Activated CD8-positive, alpha-beta memory T cell treated with anti-CD3 and anti-CD28 coated beads for 4 hours (primary cell): ENCODE measurements at regions not wholly inside any gene's neighbourhood (a gene's known extent, or its start where the extent isn't known, plus 50 kb on each side); places are given as distances from the start of the nearest gene placed in this dataset.

Source experiments
- DNase-seq, 2 donors: peaks; one replicate each; pipeline ENCODE4 v3.0.0-alpha.2; 2020; ENCODE audit warnings: low read depth in 2 of 2

DNA sequence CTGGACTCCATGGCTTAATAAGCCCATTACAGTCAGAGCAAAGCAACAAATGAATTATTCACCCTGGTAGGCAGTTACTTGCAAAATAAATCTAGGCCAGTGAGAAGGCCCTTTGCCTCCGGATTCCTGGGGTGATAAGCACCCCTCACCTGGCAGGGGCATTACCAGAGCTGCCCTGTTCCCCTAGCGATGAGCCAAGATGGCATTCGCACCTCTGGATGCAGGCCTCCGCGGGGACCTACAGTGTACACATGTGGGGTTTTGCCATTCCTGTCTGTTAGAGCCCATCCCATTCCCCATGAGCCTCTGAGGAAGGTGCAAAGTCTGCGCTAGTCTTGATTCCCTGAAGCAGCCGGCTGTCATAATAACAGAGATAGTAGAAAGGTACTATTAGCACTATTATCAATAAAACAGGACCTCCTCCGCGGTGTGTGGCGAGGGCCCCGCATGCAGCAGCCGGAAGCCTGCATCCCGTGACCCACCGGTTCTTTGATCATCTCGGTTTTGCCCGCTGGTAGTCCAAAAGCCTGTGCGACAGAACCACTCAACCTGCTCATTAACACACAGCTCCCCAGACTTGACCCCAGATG is 344.3 kb downstream of the BRD1 start:
- no peak for DNase-seq

DNA sequence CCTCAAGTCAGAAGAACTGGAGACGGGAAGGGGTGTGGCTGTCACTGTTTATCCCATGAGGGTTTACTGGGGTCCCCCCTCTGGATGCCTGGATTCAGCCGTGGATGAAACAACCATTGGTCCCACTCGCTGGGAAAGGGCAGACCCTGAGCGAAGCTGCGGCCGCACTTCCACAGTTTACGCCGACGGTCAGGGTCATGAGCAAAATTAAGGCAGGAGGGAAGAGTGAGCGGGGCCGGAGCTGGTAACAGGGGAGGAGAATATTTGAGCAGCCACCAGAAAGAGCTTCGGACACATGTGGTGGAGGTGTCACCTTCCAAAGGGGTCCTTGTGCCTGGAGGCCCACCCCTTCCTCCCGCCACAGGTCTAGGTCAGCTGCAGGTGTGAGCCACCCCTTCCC is 344.9 kb downstream of the BRD1 start:
- no peak for DNase-seq

- no peak for DNase-seq
Observed at GRCh38 chr22:49481659-49482399, 345.8 kb downstream of the BRD1 start.

- no peak for DNase-seq
Observed at GRCh38 chr22:49480896-49481658, 346.6 kb downstream of the BRD1 start.

DNA sequence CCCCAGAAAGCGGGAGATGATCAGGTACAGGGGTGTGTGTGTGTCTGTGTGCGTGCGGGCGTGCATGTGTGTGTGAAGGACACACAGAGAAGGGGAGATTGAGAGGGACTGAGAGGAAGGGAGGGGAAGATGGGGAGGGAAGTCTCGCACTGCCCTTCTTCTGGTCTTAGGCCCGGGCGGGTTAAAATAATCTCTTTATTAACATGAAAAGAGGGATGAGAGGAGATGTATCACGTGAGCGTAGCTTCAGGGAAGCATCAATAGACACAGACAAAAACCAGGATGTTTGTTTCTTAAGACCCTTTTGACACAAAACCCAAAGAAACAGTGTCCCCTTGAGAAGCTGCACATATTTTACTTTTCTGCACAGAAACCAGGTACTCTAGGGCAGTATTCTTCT is 347.3 kb downstream of the BRD1 start:
- no peak for DNase-seq

DNA sequence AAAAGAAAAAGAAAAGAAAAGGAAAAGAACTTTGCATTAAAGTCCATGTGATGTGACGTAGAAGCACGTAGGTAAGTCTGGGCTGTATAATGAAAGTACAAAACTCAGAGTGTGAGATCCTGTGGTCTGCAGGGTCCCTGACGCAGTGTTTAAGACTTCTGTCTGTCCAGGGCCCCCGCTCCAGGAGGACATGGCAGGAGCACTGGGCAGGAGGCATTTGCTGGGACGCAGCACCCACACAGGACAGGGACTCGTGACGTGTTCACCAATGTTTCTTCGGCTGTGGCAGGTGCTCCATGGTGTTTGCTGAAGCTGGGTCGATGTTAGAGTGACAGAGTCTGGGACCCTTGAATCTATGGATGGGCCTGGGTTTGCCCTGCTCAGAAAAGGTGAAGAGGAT is 348.1 kb downstream of the BRD1 start:
- DNase-seq = no peak

DNA sequence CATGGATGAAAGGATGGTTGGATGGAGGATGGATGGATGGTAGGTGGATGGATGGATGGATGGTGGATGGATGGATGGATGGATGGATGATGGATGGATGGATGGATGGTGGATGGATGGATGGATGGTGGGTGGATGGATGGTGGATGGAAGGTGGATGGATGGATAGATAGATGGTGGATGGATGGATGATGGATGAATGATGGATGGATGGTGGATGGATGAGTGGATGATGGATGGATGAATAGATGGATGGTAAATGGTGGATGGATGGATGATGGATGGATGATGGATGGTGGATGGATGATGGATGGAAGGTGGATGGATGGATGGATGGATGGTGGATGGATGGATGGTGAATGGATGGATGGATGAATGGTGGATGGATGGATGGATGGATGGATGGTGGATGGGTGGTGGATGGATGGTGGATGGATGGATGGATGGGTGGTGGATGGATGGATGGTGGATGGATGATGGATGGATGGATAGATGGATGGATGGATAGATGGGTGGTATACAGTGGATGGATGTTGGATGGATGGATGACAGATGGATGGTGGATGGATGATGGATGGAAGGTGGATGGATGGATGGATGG is 350.8 kb downstream of the BRD1 start:
- DNase-seq = no peak

GRCh38 chr22:49476176-49476575 is 351.5 kb downstream of the BRD1 start:
- no peak for DNase-seq

- no peak for DNase-seq
Observed at GRCh38 chr22:49475253-49475652, 352.4 kb downstream of the BRD1 start.

DNA sequence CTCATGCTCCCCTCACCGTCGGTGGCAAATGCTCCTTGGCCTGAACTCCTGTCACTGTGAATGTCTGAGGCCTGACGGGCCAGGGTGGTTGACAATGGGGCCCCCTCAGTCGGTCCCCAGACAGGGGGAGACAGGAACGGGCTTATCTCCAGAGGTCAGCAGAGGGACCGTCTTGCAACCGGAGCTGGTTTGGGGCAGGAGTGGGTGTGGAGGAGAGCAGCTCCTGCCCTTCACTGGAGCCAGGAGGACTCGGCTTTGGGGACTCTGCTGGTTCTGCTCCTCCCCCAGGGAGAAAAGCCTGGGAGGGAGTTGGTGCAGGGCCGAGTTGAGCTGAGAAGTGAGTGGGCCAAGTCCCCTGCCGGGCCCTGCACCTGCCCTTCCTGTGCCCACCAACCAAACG is 354.4 kb downstream of the BRD1 start:
- DNase-seq = no peak

GRCh38 chr22:49470741-49471503 is 356.8 kb downstream of the BRD1 start:
- no peak for DNase-seq

GRCh38 chr22:49469896-49470740 is 357.6 kb downstream of the BRD1 start:
- no peak for DNase-seq

DNA sequence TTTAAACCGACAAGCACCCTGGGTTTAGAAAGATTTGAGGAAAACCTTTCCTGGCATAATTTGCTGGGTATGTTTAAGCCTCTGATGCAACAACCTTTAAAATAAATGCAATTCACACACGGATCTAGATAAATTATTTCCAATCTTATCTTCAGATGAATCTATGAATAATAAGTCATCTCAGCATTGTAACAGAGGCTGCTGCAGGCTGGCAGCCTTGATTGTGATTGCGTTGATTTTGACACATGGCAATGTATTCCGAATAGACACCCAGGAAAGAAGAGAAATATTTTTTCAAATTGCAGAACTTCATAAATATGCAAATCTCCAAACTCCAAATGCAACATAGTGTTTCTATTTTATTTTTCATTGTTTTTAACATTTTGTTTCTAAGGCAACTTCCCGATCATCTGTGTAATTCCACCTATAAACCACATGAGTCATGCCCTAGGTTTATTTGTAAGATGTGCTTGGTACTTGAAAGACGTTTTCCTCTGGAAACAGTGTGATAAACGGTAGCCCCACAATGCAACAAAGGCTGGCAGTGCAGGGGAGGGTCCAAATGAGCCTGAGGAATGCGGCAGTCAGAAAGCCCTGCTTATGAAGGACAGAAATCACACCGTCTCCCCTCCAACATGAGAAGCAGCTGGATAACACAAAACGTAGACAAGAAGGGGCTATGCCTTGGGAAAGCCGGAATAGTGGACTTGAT is 359.0 kb downstream of the BRD1 start:
- no peak for DNase-seq

DNA sequence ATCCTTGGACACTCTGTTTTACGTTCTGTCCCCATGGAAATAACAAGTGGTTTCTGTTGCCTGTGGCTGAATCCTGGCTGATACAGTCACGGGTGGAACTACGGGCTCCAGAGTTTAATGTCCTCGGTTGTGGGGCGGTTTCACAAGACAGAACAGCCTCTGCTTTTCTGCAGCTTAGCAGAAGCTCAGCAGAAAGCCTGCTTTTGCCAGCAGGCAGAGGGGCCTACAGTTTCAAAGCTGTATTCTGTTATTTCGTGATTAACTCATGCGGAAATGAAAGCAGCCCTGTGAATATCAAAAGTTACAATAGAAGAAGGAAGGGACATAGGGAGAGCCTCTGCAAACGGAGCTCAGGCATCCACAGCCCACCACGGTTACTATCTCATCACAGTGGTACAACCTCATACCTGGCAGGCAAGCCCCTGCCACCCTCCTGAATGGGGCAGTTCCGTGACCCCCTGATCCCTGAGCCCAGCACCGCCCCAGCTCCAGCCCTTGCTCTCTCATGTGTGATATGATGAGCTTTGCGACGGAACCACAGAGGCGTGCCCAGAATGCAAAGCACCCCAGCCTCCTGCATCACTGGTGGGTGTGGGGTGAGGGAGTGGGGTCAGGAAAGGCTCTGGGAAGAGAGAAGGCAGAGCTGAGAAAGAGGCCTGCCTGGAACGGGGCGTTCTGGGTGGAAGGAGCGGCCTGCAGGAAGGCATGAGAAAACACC is 360.6 kb downstream of the BRD1 start:
- DNase-seq = no peak

GRCh38 chr22:49464037-49464436 is 363.6 kb downstream of the BRD1 start:
- DNase-seq = no peak

DNA sequence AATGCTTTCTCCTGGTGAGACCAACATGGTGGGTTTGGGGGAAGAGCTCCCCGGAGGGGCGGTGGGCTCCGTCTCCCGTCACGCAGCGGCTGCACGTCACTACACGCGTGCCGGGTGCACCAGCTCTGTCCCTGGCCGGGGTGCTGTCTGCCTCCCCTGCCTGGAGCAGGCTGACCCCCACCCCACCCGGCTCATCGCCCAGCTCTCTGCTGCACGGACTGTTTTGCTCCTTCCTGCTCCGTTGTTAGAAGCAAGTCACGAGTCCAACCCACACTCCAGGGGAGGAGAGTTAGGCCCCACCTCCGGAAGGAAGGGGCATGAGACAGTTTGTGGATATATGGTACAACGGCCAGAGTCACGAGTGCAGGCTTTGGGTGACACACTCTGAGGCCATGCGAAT is 364.9 kb downstream of the BRD1 start:
- no peak for DNase-seq

GRCh38 chr22:49462291-49462690 is 365.4 kb downstream of the BRD1 start:
- DNase-seq = no peak

DNA sequence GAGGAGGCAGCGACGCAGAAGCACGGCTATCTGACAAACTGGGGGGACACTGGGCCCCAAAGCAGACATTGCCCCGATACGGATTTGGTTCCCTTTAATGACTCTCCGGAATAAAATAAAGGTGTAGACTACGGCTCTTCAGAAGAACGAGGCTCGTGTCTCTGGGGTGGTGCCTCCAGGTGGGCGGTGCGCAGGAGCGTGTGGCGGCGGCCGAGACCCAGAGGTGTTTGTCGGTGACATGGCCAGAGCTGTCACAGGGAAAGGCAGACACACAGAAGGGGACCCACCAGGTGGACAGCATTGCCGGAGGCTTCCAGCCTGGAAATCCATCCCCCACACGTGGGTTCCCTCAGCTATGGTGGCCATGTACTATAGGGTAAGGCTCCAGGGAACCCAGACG is 366.0 kb downstream of the BRD1 start:
- DNase-seq = no peak

DNA sequence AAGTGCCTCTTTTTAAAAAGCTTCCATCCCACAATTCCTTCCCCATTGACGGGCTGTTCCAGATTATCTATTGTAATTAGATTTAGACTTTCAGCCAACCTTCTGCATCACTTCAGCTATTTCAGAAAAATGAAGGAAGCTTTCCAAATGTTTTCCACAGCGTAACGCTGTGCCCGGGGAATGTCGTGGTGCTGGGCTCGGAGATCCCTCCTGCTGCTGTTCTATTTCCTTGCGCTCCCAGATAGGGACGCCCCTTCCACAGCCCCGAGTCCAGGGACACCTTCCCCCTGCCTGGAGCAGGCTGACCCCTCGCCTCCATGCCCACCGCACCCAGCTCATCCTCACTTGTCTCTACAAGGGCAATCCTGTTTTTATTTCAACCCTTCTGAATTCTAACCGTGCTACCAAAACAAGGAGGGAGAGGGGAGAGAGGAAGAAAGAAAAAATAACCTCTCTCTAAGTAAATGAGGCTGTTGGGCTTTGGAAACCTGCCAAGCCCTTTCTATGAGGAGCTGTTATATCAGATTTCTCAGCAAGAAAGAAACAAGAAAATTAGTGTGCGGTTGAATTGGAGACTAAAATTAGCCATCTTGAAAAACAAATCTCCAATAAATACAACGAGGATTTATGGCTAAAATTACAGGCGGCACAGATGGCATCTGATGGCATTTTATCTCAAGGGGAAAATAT is 366.9 kb downstream of the BRD1 start:
- DNase-seq = no peak
